Trophoblast cell (in vitro differentiated cells and primary cell): ENCODE measurements at regions not wholly inside any gene's neighbourhood (a gene's known extent, or its start where the extent isn't known, plus 50 kb on each side); places are given as distances from the start of the nearest gene placed in this dataset.

Source experiments
- DNase-seq, 2 donors: peaks; one replicate each; pipeline ENCODE4 v3.0.0-alpha.2; 2016
- H2AFZ ChIP-seq: 2 replicates; pipeline ENCODE4 v1.6.1; 2013; ENCODE audit warnings: low read length, moderate library complexity, mild to moderate bottlenecking; ENCODE audit not compliant: insufficient read depth, poor library complexity
- H2AK5ac ChIP-seq: 2 replicates; pipeline ENCODE4 v1.6.1; 2013; ENCODE audit warnings: mild to moderate bottlenecking, low read length
- H2BK120ac ChIP-seq: 2 replicates; pipeline ENCODE4 v1.6.1; 2013; ENCODE audit warnings: low read length, mild to moderate bottlenecking, moderate library complexity; ENCODE audit not compliant: insufficient read depth, poor library complexity
- H2BK12ac ChIP-seq: 2 replicates; pipeline ENCODE4 v1.6.1; 2013; ENCODE audit warnings: mild to moderate bottlenecking, low read length, moderate library complexity
- H2BK5ac ChIP-seq: 2 replicates; pipeline ENCODE4 v1.6.1; 2013; ENCODE audit warnings: low read length, low read depth, moderate library complexity, mild to moderate bottlenecking; ENCODE audit not compliant: poor library complexity
- H3K14ac ChIP-seq: 2 replicates; pipeline ENCODE4 v1.6.1; 2013; ENCODE audit warnings: mild to moderate bottlenecking, low read length
- H3K18ac ChIP-seq: 2 replicates; pipeline ENCODE4 v1.6.1; 2013; ENCODE audit warnings: mild to moderate bottlenecking, low read length
- H3K23ac ChIP-seq: 2 replicates; pipeline ENCODE4 v1.6.1; 2013; ENCODE audit warnings: low read length
- H3K27ac ChIP-seq: 2 replicates; pipeline ENCODE4 v1.5.1; 2013; ENCODE audit warnings: low read depth, mild to moderate bottlenecking, inconsistent platforms, low read length, moderate library complexity
- H3K27me3 ChIP-seq: 2 replicates; pipeline ENCODE4 v1.6.1; 2013; ENCODE audit warnings: inconsistent platforms, mild to moderate bottlenecking, low read length, moderate library complexity; ENCODE audit not compliant: insufficient read depth
- H3K36me3 ChIP-seq, 2 experiments: 1 replicate in 1 of 2; 2 replicates in 1 of 2; pipeline ENCODE4 v1.6.1; 2013; ENCODE audit warnings: low read length in 2 of 2, mild to moderate bottlenecking in 2 of 2, moderate library complexity in 1 of 2; ENCODE audit not compliant: insufficient read depth in 2 of 2, control insufficient read depth in 1 of 2
- H3K4ac ChIP-seq: 2 replicates; pipeline ENCODE4 v1.6.1; 2013; ENCODE audit warnings: low read depth, mild to moderate bottlenecking, low read length, moderate library complexity
- H3K4me1 ChIP-seq, 2 experiments: 1 replicate in 1 of 2; 2 replicates in 1 of 2; pipeline ENCODE4 v1.6.1; 2013; ENCODE audit warnings: low read length in 2 of 2, mild to moderate bottlenecking in 2 of 2, moderate library complexity in 1 of 2; ENCODE audit not compliant: insufficient read depth in 2 of 2, control insufficient read depth in 1 of 2
- H3K4me2 ChIP-seq: 2 replicates; pipeline ENCODE4 v1.6.1; 2013; ENCODE audit warnings: inconsistent platforms, mild to moderate bottlenecking, low read length, moderate library complexity
- H3K4me3 ChIP-seq: 2 replicates; pipeline ENCODE4 v1.5.1; 2013; ENCODE audit warnings: mild to moderate bottlenecking, low read depth, low read length, inconsistent platforms
- H3K79me1 ChIP-seq: one replicate; pipeline ENCODE4 v1.6.1; 2013; ENCODE audit warnings: low read length
- H3K79me2 ChIP-seq: 2 replicates; pipeline ENCODE4 v1.6.1; 2013; ENCODE audit warnings: low read length, mild to moderate bottlenecking; ENCODE audit not compliant: control insufficient read depth, insufficient read depth, poor library complexity
- H3K9ac ChIP-seq: 2 replicates; pipeline ENCODE4 v1.6.1; 2013; ENCODE audit warnings: mild to moderate bottlenecking, low read length
- H3K9me3 ChIP-seq: 2 replicates; pipeline ENCODE4 v1.6.1; 2013; ENCODE audit warnings: low read depth, mild to moderate bottlenecking, control low read depth, inconsistent platforms, low read length; ENCODE audit not compliant: insufficient read depth
- H4K12ac ChIP-seq: 2 replicates; pipeline ENCODE4 v1.6.1; 2013; ENCODE audit warnings: low read depth, mild to moderate bottlenecking, low read length, moderate library complexity
- H4K8ac ChIP-seq: 2 replicates; pipeline ENCODE4 v1.6.1; 2013; ENCODE audit warnings: low read depth, mild to moderate bottlenecking, low read length, moderate library complexity
- H4K91ac ChIP-seq: one replicate; pipeline ENCODE4 v1.6.1; 2013; ENCODE audit warnings: low read depth, mild to moderate bottlenecking, low read length, moderate library complexity
- WGBS: extraction: QIAGEN DNeasy Blood & Tissue Kit; methylation state at CpG from one replicate; pipeline ENCODE4 v1.1.7; 2013; ENCODE audit warnings: missing lambda C conversion rate; ENCODE audit not compliant: insufficient read length, insufficient coverage; ENCODE audit errors: extremely low coverage; 5-methylcytosine and 5-hydroxymethylcytosine counted together

GRCh38 chr16:65837464-65837863 lies 529.0 kb upstream of the CDH5 start:
- Histone ChIP-seq H3K9ac (no peak overlapping the region), H4K12ac (no peak overlapping the region), H3K27ac (no peak overlapping the region), H3K4me3 (no peak overlapping the region), H2BK5ac (no peak overlapping the region), H4K91ac (no peak overlapping the region), H4K8ac (no peak overlapping the region), H3K14ac (no peak overlapping the region), H3K79me1 (no peaks in the 10 kb centered on the region), H3K23ac (no peak overlapping the region), H3K4me2 (no peak overlapping the region), H3K4me1 (no peaks in the 10 kb centered on the region), H3K79me2 (no peaks in the 10 kb centered on the region), H2BK120ac (no peak overlapping the region), H3K9me3 (no peaks in the 10 kb centered on the region), H3K36me3 (no peaks in the 10 kb centered on the region), H3K18ac (no peak overlapping the region), H3K27me3 (no peaks in the 10 kb centered on the region), H2AFZ (no peak overlapping the region), H2BK12ac (no peak overlapping the region), H3K4ac (no peak overlapping the region), H2AK5ac (no peak overlapping the region)
- no peak for DNase-seq
- WGBS: no CpG with 5 or more reads among the region's 3 CpGs

GRCh38 chr16:65834688-65835087 lies 531.8 kb upstream of the CDH5 start:
- Histone ChIP-seq H3K27ac (no peak overlapping the region), H3K9me3 (no peaks in the 10 kb centered on the region), H3K4me3 (no peak overlapping the region), H3K23ac (no peak overlapping the region), H4K91ac (no peak overlapping the region), H3K27me3 (no peaks in the 10 kb centered on the region), H2AK5ac (no peak overlapping the region), H2BK5ac (no peak overlapping the region), H3K4me1 (peaks cover 2 to 4% of the 10 kb centered on the region in 2 experiments), H3K79me2 (no peaks in the 10 kb centered on the region), H3K79me1 (no peaks in the 10 kb centered on the region), H3K14ac (no peak overlapping the region), H4K12ac (no peak overlapping the region), H2AFZ (no peak overlapping the region), H2BK12ac (no peak overlapping the region), H3K18ac (no peak overlapping the region), H3K4me2 (no peak overlapping the region), H3K4ac (no peak overlapping the region), H4K8ac (no peak overlapping the region), H3K9ac (no peak overlapping the region), H3K36me3 (no peaks in the 10 kb centered on the region), H2BK120ac (no peak overlapping the region)
- no peak for DNase-seq

DNA sequence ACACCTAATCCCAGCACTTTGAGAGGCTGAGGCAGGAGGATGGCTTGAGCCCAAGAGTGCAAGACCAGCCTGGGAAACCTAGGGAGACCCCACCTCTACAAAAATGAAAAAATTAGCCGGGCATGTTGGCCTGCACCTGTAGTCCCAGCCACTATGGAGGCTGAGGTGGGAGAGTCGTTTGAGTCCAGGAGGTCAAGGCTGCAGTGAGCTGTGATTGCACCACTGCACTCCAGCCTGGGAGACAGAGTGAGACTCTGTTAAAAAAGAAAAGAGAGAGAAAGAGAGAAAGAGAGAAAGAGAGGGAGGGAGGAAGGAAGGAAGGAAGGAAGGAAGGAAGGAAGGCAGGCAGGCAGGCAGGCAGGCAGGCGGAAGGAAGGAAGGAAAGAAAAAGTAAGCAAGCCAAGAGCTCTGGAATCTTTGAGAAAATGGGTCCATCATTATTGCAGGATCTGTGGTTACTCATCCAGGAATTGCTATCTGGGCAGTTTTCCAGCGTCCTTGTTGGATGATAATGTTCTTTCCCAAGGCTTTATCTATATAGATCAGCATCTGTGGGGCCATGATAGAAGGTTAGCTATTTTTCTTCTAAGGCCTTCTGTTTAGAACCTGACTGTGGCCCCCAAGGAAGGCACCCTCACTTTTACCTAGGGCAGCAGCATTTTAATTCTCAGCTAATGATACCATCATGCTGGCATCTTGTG lies 533.2 kb upstream of the CDH5 start:
- WGBS: no CpG with 5 or more reads among the region's 4 CpGs

GRCh38 chr16:65832679-65833078 lies 533.8 kb upstream of the CDH5 start:
- Histone ChIP-seq H3K9me3 (no peaks in the 10 kb centered on the region), H2BK120ac (no peak overlapping the region), H2AK5ac (no peak overlapping the region), H3K27me3 (no peaks in the 10 kb centered on the region), H3K4ac (no peak overlapping the region), H4K8ac (no peak overlapping the region), H4K91ac (no peak overlapping the region), H3K79me1 (no peaks in the 10 kb centered on the region), H4K12ac (no peak overlapping the region), H2BK5ac (no peak overlapping the region), H2AFZ (no peak overlapping the region), H2BK12ac (no peak overlapping the region), H3K4me3 (no peak overlapping the region), H3K23ac (no peak overlapping the region), H3K4me1 (peaks cover 2 to 4% of the 10 kb centered on the region in 2 experiments), H3K14ac (no peak overlapping the region), H3K36me3 (no peaks in the 10 kb centered on the region), H3K9ac (no peak overlapping the region), H3K4me2 (no peak overlapping the region), H3K27ac (no peak overlapping the region), H3K79me2 (no peaks in the 10 kb centered on the region), H3K18ac (no peak overlapping the region)
- DNase-seq: no peak
- no CpG with 5 or more reads among the region's 1 CpG for WGBS

More for the DNA sequence above, 533.2 kb upstream of the CDH5 start:
- DNase-seq: peak in 1 of 2 donors; percentile 2
- Histone ChIP-seq H2BK5ac (no peak overlapping the region), H2AK5ac (no peak overlapping the region), H3K9ac (no peak overlapping the region), H4K12ac (no peak overlapping the region), H4K91ac (no peak overlapping the region), H3K4ac (no peak overlapping the region), H3K36me3 (no peaks in the 10 kb centered on the region), H2AFZ (no peak overlapping the region), H3K79me1 (no peaks in the 10 kb centered on the region), H2BK120ac (no peak overlapping the region), H3K4me1 (peaks cover 2 to 4% of the 10 kb centered on the region in 2 experiments), H3K79me2 (no peaks in the 10 kb centered on the region), H2BK12ac (no peak overlapping the region), H3K9me3 (no peaks in the 10 kb centered on the region), H4K8ac (no peak overlapping the region), H3K4me3 (no peak overlapping the region), H3K27me3 (no peaks in the 10 kb centered on the region), H3K14ac (no peak overlapping the region), H3K23ac (no peak overlapping the region), H3K27ac (no peak overlapping the region), H3K18ac (no peak overlapping the region), H3K4me2 (no peak overlapping the region)
